CD14-positive monocyte (primary cell): ENCODE measurements at regions not wholly inside any gene's neighbourhood (a gene's known extent, or its start where the extent isn't known, plus 50 kb on each side); places are given as distances from the start of the nearest gene placed in this dataset.

ENCODE experiments used
- DNase-seq, 3 donors: peaks; one replicate each; pipeline ENCODE4 v3.0.0-alpha.2; 2011 to 2022
- H2AFZ ChIP-seq: 2 replicates; pipeline ENCODE4 v1.6.0; 2012; ENCODE audit warnings: mild to moderate bottlenecking, low read depth, low read length, inconsistent platforms; ENCODE audit not compliant: insufficient read depth, poor library complexity, severe bottlenecking
- H3K27ac ChIP-seq, 2 donors: 1 replicate in 1 of 2; 2 replicates in 1 of 2; pipeline ENCODE4 v1.5.1; 2012 to 2013; ENCODE audit warnings: low read length in 2 of 2, control low read depth in 1 of 2, inconsistent platforms in 1 of 2, low read depth in 1 of 2, mild to moderate bottlenecking in 1 of 2
- H3K27me3 ChIP-seq, 2 donors: one replicate each; pipeline versions ENCODE4 v1.6.0 to v1.6.1; 2011 to 2013; ENCODE audit warnings: low read length in 2 of 2; ENCODE audit not compliant: control insufficient read depth in 2 of 2, insufficient read depth in 2 of 2
- H3K36me3 ChIP-seq, 2 donors: replicated peaks in 1 of 2; 1 replicate in 1 of 2; 2 replicates in 1 of 2; pipeline versions ENCODE4 v1.5.1 to v1.6.1; 2012 to 2013; ENCODE audit warnings: low read length in 2 of 2, control low read depth in 1 of 2, inconsistent platforms in 1 of 2, mild to moderate bottlenecking in 1 of 2; ENCODE audit not compliant: insufficient read depth in 2 of 2, control insufficient read depth in 1 of 2
- H3K4me1 ChIP-seq, 2 donors: 1 replicate in 1 of 2; 2 replicates in 1 of 2; pipeline versions ENCODE4 v1.5.1 to v1.6.1; 2012 to 2013; ENCODE audit warnings: low read length in 2 of 2, control low read depth in 1 of 2, inconsistent platforms in 1 of 2, mild to moderate bottlenecking in 1 of 2, moderate library complexity in 1 of 2; ENCODE audit not compliant: insufficient read depth in 2 of 2, control insufficient read depth in 1 of 2
- H3K4me2 ChIP-seq: replicated peaks from 2 replicates; pipeline ENCODE3; 2012; ENCODE audit warnings: low read length, moderate library complexity, mild to moderate bottlenecking; ENCODE audit not compliant: poor library complexity, severe bottlenecking; ENCODE audit errors: extremely low read depth
- H3K4me3 ChIP-seq, 3 experiments: fragments of 200-600 bp in 1 of 3; sonication (generic) in 1 of 3; replicated peaks in 1 of 3; 1 replicate in 2 of 3; 2 replicates in 1 of 3; pipeline ENCODE4 v1.5.1; 2011 to 2013; ENCODE audit warnings: low read length in 3 of 3, mild to moderate bottlenecking in 3 of 3, control low read depth in 2 of 3, low read depth in 2 of 3, inconsistent platforms in 1 of 3, moderate library complexity in 1 of 3
- H3K79me2 ChIP-seq: 2 replicates; pipeline ENCODE4 v1.6.0; 2012; ENCODE audit warnings: mild to moderate bottlenecking, control low read depth, inconsistent platforms, low read length, moderate library complexity; ENCODE audit not compliant: insufficient read depth
- H3K9ac ChIP-seq: 2 replicates; pipeline ENCODE4 v1.6.0; 2017; ENCODE audit warnings: low read length, mild to moderate bottlenecking; ENCODE audit not compliant: insufficient read depth, poor library complexity, severe bottlenecking
- H3K9me3 ChIP-seq, 2 donors: replicated peaks in 1 of 2; 1 replicate in 1 of 2; 2 replicates in 1 of 2; pipeline versions ENCODE4 v1.5.1 to v1.6.1; 2012 to 2013; ENCODE audit warnings: low read length in 2 of 2, control low read depth in 1 of 2; ENCODE audit not compliant: control insufficient read depth in 1 of 2, insufficient read depth in 1 of 2
- H4K20me1 ChIP-seq: 2 replicates; pipeline ENCODE4 v1.6.0; 2012; ENCODE audit warnings: mild to moderate bottlenecking, low read length, control low read depth, moderate library complexity; ENCODE audit not compliant: insufficient read depth
- H3K27ac Mint-ChIP-seq, 7 donors: one replicate each; pipeline ENCODE4 v1.8.0; 2020; ENCODE audit warnings: mild to moderate bottlenecking in 7 of 7, mixed read lengths in 7 of 7, moderate library complexity in 6 of 7, inconsistent platforms in 2 of 7
- H3K27me3 Mint-ChIP-seq, 3 donors: one replicate each; pipeline ENCODE4 v1.8.0; 2021 to 2022; ENCODE audit warnings: low read depth in 3 of 3, mild to moderate bottlenecking in 3 of 3, mixed read lengths in 3 of 3, moderate library complexity in 3 of 3, inconsistent platforms in 1 of 3
- H3K36me3 Mint-ChIP-seq, 2 donors: one replicate each; pipeline ENCODE4 v1.8.0; 2020; ENCODE audit warnings: mixed read lengths in 2 of 2, inconsistent platforms in 1 of 2, mild to moderate bottlenecking in 1 of 2
- H3K4me1 Mint-ChIP-seq: one replicate; pipeline ENCODE4 v1.8.0; 2020; ENCODE audit warnings: mild to moderate bottlenecking, mixed read lengths
- H3K4me3 Mint-ChIP-seq, 2 donors: one replicate each; pipeline ENCODE4 v1.8.0; 2020; ENCODE audit warnings: mild to moderate bottlenecking in 2 of 2, mixed read lengths in 2 of 2, moderate library complexity in 1 of 2
- H3K9me3 Mint-ChIP-seq, 7 donors: one replicate each; pipeline ENCODE4 v1.8.0; 2020 to 2022; ENCODE audit warnings: mixed read lengths in 7 of 7, mild to moderate bottlenecking in 6 of 7, moderate library complexity in 6 of 7, inconsistent platforms in 2 of 7
- CTCF ChIP-seq: fragments of 200-600 bp; IDR thresholded peaks from one replicate; pipeline ENCODE4 v1.8.0; 2022; ENCODE audit warnings: antibody characterized with exemption, mild to moderate bottlenecking
- WGBS: methylation state at CpG from one replicate; pipeline ENCODE4 v1.1.5; 2013; ENCODE audit warnings: missing lambda C conversion rate; ENCODE audit not compliant: insufficient coverage; 5-methylcytosine and 5-hydroxymethylcytosine counted together
- intact Hi-C, 2 donors: fragments of 100-400 bp; cut with micrococcal nuclease; formaldehyde crosslinking; loops; one replicate each; pipeline versions ENCODE4 v1.15.0 to v1.15.1; 2023

GRCh38 chr5:115377468-115378217 lies 81.2 kb upstream of the CCDC112 start:
- H3K4me3 Mint-ChIP-seq, result no peak overlapping the region
- no peak overlapping the region for H3K9ac ChIP-seq
- no peak overlapping the region for H2AFZ ChIP-seq
- H3K36me3 Mint-ChIP-seq, result no peaks in the 10 kb centered on the region
- H3K9me3 Mint-ChIP-seq, result peaks cover 0 to 2% (median 0%) of the 10 kb centered on the region in 7 donors
- no peaks in the 10 kb centered on the region for H3K4me1 ChIP-seq
- no peak for TF ChIP-seq CTCF
- H3K79me2 ChIP-seq, result no peaks in the 10 kb centered on the region
- no peak overlapping the region for H3K27ac Mint-ChIP-seq
- H3K4me2 ChIP-seq, result no peak overlapping the region
- H3K27ac ChIP-seq, result no peak overlapping the region
- no peaks in the 10 kb centered on the region for H3K9me3 ChIP-seq
- no peaks in the 10 kb centered on the region for H4K20me1 ChIP-seq
- 67% methylated on average over 1 of the region's 4 CpGs for WGBS
- no peaks in the 10 kb centered on the region for H3K27me3 ChIP-seq
- DNase-seq, result no peak
- no peak overlapping the region for H3K4me3 ChIP-seq
- peaks cover 2% of the 10 kb centered on the region for H3K4me1 Mint-ChIP-seq
- intact Hi-C loops, result no loop called here
- H3K36me3 ChIP-seq, result no peaks in the 10 kb centered on the region
- peaks cover 0 to 1% (median 0%) of the 10 kb centered on the region in 3 donors for H3K27me3 Mint-ChIP-seq

GRCh38 chr5:115375893-115376292 lies 79.4 kb upstream of the CCDC112 start:
- H4K20me1 ChIP-seq, result no peaks in the 10 kb centered on the region
- no peak overlapping the region for H3K4me3 ChIP-seq
- no peak overlapping the region for H3K27ac ChIP-seq
- H3K36me3 ChIP-seq, result no peaks in the 10 kb centered on the region
- Mint-ChIP-seq H3K27me3 (peaks cover 0 to 1% (median 0%) of the 10 kb centered on the region in 3 donors), H3K27ac (no peak overlapping the region), H3K36me3 (no peaks in the 10 kb centered on the region), H3K9me3 (peaks cover 0 to 2% (median 0%) of the 10 kb centered on the region in 7 donors), H3K4me1 (peaks cover 2% of the 10 kb centered on the region), H3K4me3 (no peak overlapping the region)
- no peak for DNase-seq
- no peaks in the 10 kb centered on the region for H3K79me2 ChIP-seq
- intact Hi-C loops, result no loop called here
- H3K9ac ChIP-seq, result no peak overlapping the region
- H3K27me3 ChIP-seq, result no peaks in the 10 kb centered on the region
- no peak overlapping the region for H3K4me2 ChIP-seq
- no peak overlapping the region for H2AFZ ChIP-seq
- H3K4me1 ChIP-seq, result no peaks in the 10 kb centered on the region
- WGBS, result 89% methylated on average over 4 of the region's 5 CpGs
- no peak for TF ChIP-seq CTCF
- H3K9me3 ChIP-seq, result no peaks in the 10 kb centered on the region
